ENCODE measurements at regions not wholly inside any gene's neighbourhood (a gene's known extent, or its start where the extent isn't known, plus 50 kb on each side); places are given as distances from the start of the nearest gene placed in this dataset.

DNA sequence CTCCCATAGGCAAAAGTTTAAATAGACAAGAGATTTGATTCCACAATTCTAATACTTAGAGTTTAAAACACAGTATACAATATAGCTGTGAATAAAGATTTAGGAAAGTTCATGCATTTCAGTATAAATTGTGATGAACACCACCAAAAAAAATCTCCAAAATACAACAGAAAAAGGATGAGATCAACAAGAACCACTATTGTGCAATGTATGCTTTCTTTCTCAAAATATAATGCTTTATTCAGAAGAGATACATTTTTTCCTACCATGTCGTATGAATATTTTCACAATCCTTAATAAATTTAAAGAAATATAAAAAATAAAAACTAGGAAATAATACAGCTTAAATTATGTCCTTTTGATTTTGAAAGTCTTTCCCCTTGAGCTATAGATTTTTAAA lies 1309.2 kb downstream of the MRPL39 start:
- H3K9me3 ChIP-seq (ENCODE audit: control insufficient read depth, low read length), result no peaks in the 10 kb centered on the region
- WGBS, result no CpG with 5 or more reads among the region's 1 CpG
- no peak overlapping the region for H2BK12ac ChIP-seq (ENCODE audit: low read length in 2 of 2)

DNA sequence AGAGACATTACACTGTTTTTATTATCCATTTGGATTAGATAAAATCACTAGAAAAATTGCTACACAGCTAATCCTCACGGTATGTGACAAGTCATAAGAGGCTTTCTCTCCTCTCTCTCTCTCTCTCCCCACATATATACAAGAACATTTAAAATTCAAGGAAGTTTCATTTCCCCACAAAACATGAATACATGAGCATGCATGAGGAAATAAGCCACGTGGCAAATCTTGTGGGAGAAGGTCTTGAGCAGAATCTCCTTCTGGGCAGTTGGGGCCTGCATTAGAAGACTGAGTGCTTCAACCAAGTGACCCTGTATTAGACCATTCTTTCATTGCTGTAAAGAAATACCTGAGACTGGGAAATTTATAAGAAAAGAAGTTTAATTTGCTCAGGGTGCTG lies 1313.1 kb downstream of the MRPL39 start:
- WGBS, result 36% methylated on average over 2 of the region's 2 CpGs
- H3K4me2 ChIP-seq (ENCODE audit: low read length, poor library complexity, severe bottlenecking), result no peak overlapping the region
- no peaks in the 10 kb centered on the region for H3K36me3 ChIP-seq (ENCODE audit: control insufficient read depth in 1 of 2, insufficient read depth in 2 of 2, low read depth in 1 of 2, low read length in 2 of 2)

More for the DNA sequence above, 1309.2 kb downstream of the MRPL39 start:
- H2BK120ac ChIP-seq (ENCODE audit: low read depth, low read length), result no peak overlapping the region
- no peak overlapping the region for H4K8ac ChIP-seq (ENCODE audit: low read length)
- no peaks in the 10 kb centered on the region for H3K36me3 ChIP-seq (ENCODE audit: control insufficient read depth in 1 of 2, insufficient read depth in 2 of 2, low read depth in 1 of 2, low read length in 2 of 2)
- no peak overlapping the region for H2AFZ ChIP-seq (ENCODE audit: low read depth, low read length)
- H4K91ac ChIP-seq (ENCODE audit: low read length), result no peak overlapping the region
- no peak overlapping the region for H2BK15ac ChIP-seq (ENCODE audit: low read depth, poor library complexity, severe bottlenecking)
- H2BK5ac ChIP-seq (ENCODE audit: low read depth, low read length, poor library complexity, severe bottlenecking), result no peak overlapping the region
- no peak overlapping the region for H3K27ac ChIP-seq (ENCODE audit: low read length, poor library complexity, severe bottlenecking)
- no peak overlapping the region for H3K18ac ChIP-seq (ENCODE audit: low read depth in 1 of 2, low read length in 2 of 2)
- H3K9ac ChIP-seq (ENCODE audit: low read length), result no peak overlapping the region
- no peaks in the 10 kb centered on the region for H3K27me3 ChIP-seq (ENCODE audit: control insufficient read depth in 1 of 2, insufficient read depth in 1 of 2, low read length in 2 of 2)
- no peak overlapping the region for H3K4ac ChIP-seq (ENCODE audit: low read depth in 1 of 2, low read length in 2 of 2)
- H3K14ac ChIP-seq (ENCODE audit: low read length in 2 of 2), result no peak overlapping the region
- no peaks in the 10 kb centered on the region for H3K79me1 ChIP-seq (replicated peaks; ENCODE audit: low read length, poor library complexity, severe bottlenecking)
- no peaks in the 10 kb centered on the region for H3K4me1 ChIP-seq (ENCODE audit: control insufficient read depth, insufficient read depth, low read depth, low read length)
- no peak overlapping the region for H3K4me2 ChIP-seq (ENCODE audit: low read length, poor library complexity, severe bottlenecking)
- H2AK5ac ChIP-seq (ENCODE audit: low read length, severe bottlenecking), result no peak overlapping the region
- no peak overlapping the region for H3K4me3 ChIP-seq (ENCODE audit: insufficient read depth in 1 of 2, low read depth in 1 of 2, low read length in 2 of 2)
- no peak for DNase-seq
- H3K23ac ChIP-seq (ENCODE audit: low read length in 2 of 2), result no peak overlapping the region

DNA sequence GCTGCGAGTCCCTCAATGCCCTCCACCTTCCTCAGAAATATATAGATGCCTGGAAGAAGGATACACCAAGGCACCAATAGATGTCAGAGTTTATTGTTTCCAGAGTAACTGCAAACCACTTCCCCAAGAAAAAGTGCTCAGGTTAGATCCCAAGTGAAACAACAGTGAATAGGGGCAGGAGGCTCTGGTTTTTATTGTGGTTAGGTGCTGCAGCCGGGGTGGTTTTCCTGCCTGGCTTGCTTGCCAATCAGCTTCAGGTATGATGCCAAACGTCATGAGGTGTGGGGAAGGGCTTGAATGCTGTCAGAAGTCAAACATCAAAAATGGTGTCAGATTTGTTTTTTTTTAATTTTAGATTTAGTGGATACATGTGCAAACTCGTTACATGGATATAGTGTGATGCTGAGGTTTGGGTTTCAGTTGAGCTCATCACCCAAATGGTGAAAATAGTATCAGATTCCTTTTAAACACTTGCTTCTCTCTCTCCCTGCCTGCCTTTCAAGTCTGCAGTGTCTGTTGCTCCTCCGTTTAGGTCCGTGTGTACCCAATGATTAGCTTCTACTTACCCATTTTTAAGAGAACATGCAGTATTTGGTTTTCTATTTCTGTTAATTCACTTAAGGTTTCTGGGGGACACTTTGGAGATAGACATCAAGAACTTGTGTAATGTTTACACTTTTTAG lies 1317.0 kb downstream of the MRPL39 start:
- no peak overlapping the region for H3K18ac ChIP-seq (ENCODE audit: low read depth in 1 of 2, low read length in 2 of 2)
- no peaks in the 10 kb centered on the region for H3K9me3 ChIP-seq (ENCODE audit: control insufficient read depth, low read length)

More for the DNA sequence above, 1313.1 kb downstream of the MRPL39 start:
- Histone ChIP-seq H2BK120ac (ENCODE audit: low read depth, low read length) (no peak overlapping the region), H2BK5ac (ENCODE audit: low read depth, low read length, poor library complexity, severe bottlenecking) (no peak overlapping the region), H3K9ac (ENCODE audit: low read length) (no peak overlapping the region), H3K4ac (ENCODE audit: low read depth in 1 of 2, low read length in 2 of 2) (no peak overlapping the region), H3K27ac (ENCODE audit: low read length, poor library complexity, severe bottlenecking) (no peak overlapping the region), H2BK15ac (ENCODE audit: low read depth, poor library complexity, severe bottlenecking) (no peak overlapping the region), H2BK12ac (ENCODE audit: low read length in 2 of 2) (no peak overlapping the region), H4K91ac (ENCODE audit: low read length) (no peak overlapping the region), H3K18ac (ENCODE audit: low read depth in 1 of 2, low read length in 2 of 2) (no peak overlapping the region), H3K4me1 (ENCODE audit: control insufficient read depth, insufficient read depth, low read depth, low read length) (no peaks in the 10 kb centered on the region), H3K23ac (ENCODE audit: low read length in 2 of 2) (no peak overlapping the region), H2AK5ac (ENCODE audit: low read length, severe bottlenecking) (no peak overlapping the region), H4K8ac (ENCODE audit: low read length) (no peak overlapping the region), H3K79me1 (replicated peaks; ENCODE audit: low read length, poor library complexity, severe bottlenecking) (no peaks in the 10 kb centered on the region), H3K14ac (ENCODE audit: low read length in 2 of 2) (no peak overlapping the region), H3K27me3 (ENCODE audit: control insufficient read depth in 1 of 2, insufficient read depth in 1 of 2, low read length in 2 of 2) (no peaks in the 10 kb centered on the region), H3K4me3 (ENCODE audit: insufficient read depth in 1 of 2, low read depth in 1 of 2, low read length in 2 of 2) (no peak overlapping the region), H3K9me3 (ENCODE audit: control insufficient read depth, low read length) (no peaks in the 10 kb centered on the region), H2AFZ (ENCODE audit: low read depth, low read length) (no peak overlapping the region)
- DNase-seq, result no peak

DNA sequence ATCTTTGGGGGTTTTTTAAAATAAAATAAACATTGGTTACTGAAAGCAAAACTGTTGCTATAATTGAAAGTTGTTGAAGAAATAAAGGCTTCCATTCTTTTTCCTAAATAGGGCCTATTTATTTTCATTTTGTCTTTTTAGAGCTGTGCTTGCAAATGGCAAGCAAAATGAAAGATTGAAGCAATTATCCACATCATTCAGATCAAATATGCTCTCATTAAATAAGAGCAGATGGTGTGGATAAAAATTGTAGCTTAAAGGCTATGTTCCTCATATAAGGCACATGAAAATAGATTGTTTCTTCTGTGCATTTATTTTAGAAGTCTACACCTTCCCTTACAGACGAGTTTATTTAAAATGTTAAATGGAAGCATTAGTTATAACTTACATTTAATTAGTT lies 1317.7 kb downstream of the MRPL39 start:
- H4K8ac ChIP-seq (ENCODE audit: low read length), result no peak overlapping the region
- H3K36me3 ChIP-seq (ENCODE audit: control insufficient read depth in 1 of 2, insufficient read depth in 2 of 2, low read depth in 1 of 2, low read length in 2 of 2), result no peaks in the 10 kb centered on the region
- H3K9ac ChIP-seq (ENCODE audit: low read length), result no peak overlapping the region
- H3K9me3 ChIP-seq (ENCODE audit: control insufficient read depth, low read length), result no peaks in the 10 kb centered on the region
- no peak overlapping the region for H3K23ac ChIP-seq (ENCODE audit: low read length in 2 of 2)
- no peaks in the 10 kb centered on the region for H3K4me1 ChIP-seq (ENCODE audit: control insufficient read depth, insufficient read depth, low read depth, low read length)
- WGBS, result no CpG with 5 or more reads among the region's 1 CpG
- H2BK15ac ChIP-seq (ENCODE audit: low read depth, poor library complexity, severe bottlenecking), result no peak overlapping the region
- H3K27ac ChIP-seq (ENCODE audit: low read length, poor library complexity, severe bottlenecking), result no peak overlapping the region
- H2BK120ac ChIP-seq (ENCODE audit: low read depth, low read length), result no peak overlapping the region
- H3K18ac ChIP-seq (ENCODE audit: low read depth in 1 of 2, low read length in 2 of 2), result no peak overlapping the region
- no peaks in the 10 kb centered on the region for H3K27me3 ChIP-seq (ENCODE audit: control insufficient read depth in 1 of 2, insufficient read depth in 1 of 2, low read length in 2 of 2)
- no peak overlapping the region for H2AFZ ChIP-seq (ENCODE audit: low read depth, low read length)
- no peak overlapping the region for H4K91ac ChIP-seq (ENCODE audit: low read length)
- no peak overlapping the region for H3K4me2 ChIP-seq (ENCODE audit: low read length, poor library complexity, severe bottlenecking)
- no peak overlapping the region for H2BK12ac ChIP-seq (ENCODE audit: low read length in 2 of 2)
- H3K4ac ChIP-seq (ENCODE audit: low read depth in 1 of 2, low read length in 2 of 2), result no peak overlapping the region
- no peak overlapping the region for H3K14ac ChIP-seq (ENCODE audit: low read length in 2 of 2)
- DNase-seq, result no peak
- H2BK5ac ChIP-seq (ENCODE audit: low read depth, low read length, poor library complexity, severe bottlenecking), result no peak overlapping the region
- no peaks in the 10 kb centered on the region for H3K79me1 ChIP-seq (replicated peaks; ENCODE audit: low read length, poor library complexity, severe bottlenecking)
- no peak overlapping the region for H2AK5ac ChIP-seq (ENCODE audit: low read length, severe bottlenecking)
- no peak overlapping the region for H3K4me3 ChIP-seq (ENCODE audit: insufficient read depth in 1 of 2, low read depth in 1 of 2, low read length in 2 of 2)

More for the DNA sequence above, 1317.0 kb downstream of the MRPL39 start:
- Histone ChIP-seq H2AFZ (ENCODE audit: low read depth, low read length) (no peak overlapping the region), H2BK15ac (ENCODE audit: low read depth, poor library complexity, severe bottlenecking) (no peak overlapping the region), H2BK120ac (ENCODE audit: low read depth, low read length) (no peak overlapping the region), H3K14ac (ENCODE audit: low read length in 2 of 2) (no peak overlapping the region), H2BK12ac (ENCODE audit: low read length in 2 of 2) (no peak overlapping the region), H3K79me1 (replicated peaks; ENCODE audit: low read length, poor library complexity, severe bottlenecking) (no peaks in the 10 kb centered on the region), H3K9ac (ENCODE audit: low read length) (no peak overlapping the region), H3K4ac (ENCODE audit: low read depth in 1 of 2, low read length in 2 of 2) (no peak overlapping the region), H2AK5ac (ENCODE audit: low read length, severe bottlenecking) (no peak overlapping the region), H3K4me1 (ENCODE audit: control insufficient read depth, insufficient read depth, low read depth, low read length) (no peaks in the 10 kb centered on the region), H2BK5ac (ENCODE audit: low read depth, low read length, poor library complexity, severe bottlenecking) (no peak overlapping the region), H3K36me3 (ENCODE audit: control insufficient read depth in 1 of 2, insufficient read depth in 2 of 2, low read depth in 1 of 2, low read length in 2 of 2) (no peaks in the 10 kb centered on the region), H3K27ac (ENCODE audit: low read length, poor library complexity, severe bottlenecking) (no peak overlapping the region), H3K4me2 (ENCODE audit: low read length, poor library complexity, severe bottlenecking) (no peak overlapping the region), H3K4me3 (ENCODE audit: insufficient read depth in 1 of 2, low read depth in 1 of 2, low read length in 2 of 2) (no peak overlapping the region), H4K91ac (ENCODE audit: low read length) (no peak overlapping the region), H3K27me3 (ENCODE audit: control insufficient read depth in 1 of 2, insufficient read depth in 1 of 2, low read length in 2 of 2) (no peaks in the 10 kb centered on the region), H4K8ac (ENCODE audit: low read length) (no peak overlapping the region), H3K23ac (ENCODE audit: low read length in 2 of 2) (no peak overlapping the region)
- no peak for DNase-seq
- 40% methylated on average over 2 of the region's 6 CpGs for WGBS

Measured in mesenchymal stem cell (in vitro differentiated cells and primary cell).